HG02623 (cell line): ENCODE measurements at regions not wholly inside any gene's neighbourhood (a gene's known extent, or its start where the extent isn't known, plus 50 kb on each side); places are given as distances from the start of the nearest gene placed in this dataset.
"Not testable (repeated sequence)": the region's sequence is repeated elsewhere in the genome, so short reads cannot be mapped to it uniquely, and the experiment has no call there.

Source experiments
- ATAC-seq: cut with Tn5 transposase; IDR thresholded peaks from one replicate; pipeline ENCODE4 v1.9.1; 2021; ENCODE audit warnings: moderate library complexity; ENCODE audit not compliant: unreplicated experiment

GRCh38 chr2:125681576-125681975 lies 974.4 kb upstream of the GYPC start:
- ATAC-seq = no peak

- ATAC-seq = no peak
Measured at GRCh38 chr2:125681976-125682805, 973.8 kb upstream of the GYPC start.

GRCh38 chr2:125684256-125684655 lies 971.7 kb upstream of the GYPC start:
- ATAC-seq = no peak

GRCh38 chr2:125684932-125685331 lies 971.0 kb upstream of the GYPC start:
- no peak for ATAC-seq

- ATAC-seq = no peak
Measured at GRCh38 chr2:125696560-125696959, 959.4 kb upstream of the GYPC start.

GRCh38 chr2:125698280-125698679 lies 957.7 kb upstream of the GYPC start:
- no peak for ATAC-seq

- ATAC-seq = no peak
Measured at GRCh38 chr2:125701070-125701469, 954.9 kb upstream of the GYPC start.

GRCh38 chr2:125707611-125708010 lies 948.3 kb upstream of the GYPC start:
- no peak for ATAC-seq

GRCh38 chr2:125710561-125710960 lies 945.4 kb upstream of the GYPC start:
- ATAC-seq = no peak

- ATAC-seq = no peak
Measured at GRCh38 chr2:125711075-125711474, 944.9 kb upstream of the GYPC start.

- ATAC-seq = no peak
Measured at GRCh38 chr2:125713533-125713932, 942.4 kb upstream of the GYPC start.

- no peak for ATAC-seq
Measured at GRCh38 chr2:125721072-125721721, 934.8 kb upstream of the GYPC start.

- no peak for ATAC-seq
Measured at GRCh38 chr2:125730921-125731320, 925.0 kb upstream of the GYPC start.

- no peak for ATAC-seq
Measured at GRCh38 chr2:125736306-125736705, 919.7 kb upstream of the GYPC start.

- no peak for ATAC-seq
Measured at GRCh38 chr2:125745514-125745913, 910.4 kb upstream of the GYPC start.

GRCh38 chr2:125746321-125747164 lies 909.4 kb upstream of the GYPC start:
- no peak for ATAC-seq

- no peak for ATAC-seq
Measured at GRCh38 chr2:125747165-125747425, 908.9 kb upstream of the GYPC start.

- no peak for ATAC-seq
Measured at GRCh38 chr2:125756431-125756830, 899.5 kb upstream of the GYPC start.

GRCh38 chr2:125796784-125797183 lies 859.2 kb upstream of the GYPC start:
- ATAC-seq = no peak

GRCh38 chr2:125797192-125797591 lies 858.8 kb upstream of the GYPC start:
- ATAC-seq = no peak

- no peak for ATAC-seq
Measured at GRCh38 chr2:125822746-125823145, 833.2 kb upstream of the GYPC start.

GRCh38 chr2:125825781-125826180 lies 830.2 kb upstream of the GYPC start:
- ATAC-seq = not testable (repeated sequence)
